Esophagus muscularis mucosa (tissue), 4 donors: ENCODE measurements at regions not wholly inside any gene's neighbourhood (a gene's known extent, or its start where the extent isn't known, plus 50 kb on each side); places are given as distances from the start of the nearest gene placed in this dataset.

ENCODE experiments used
- DNase-seq: peaks from one replicate; pipeline ENCODE4 v3.0.0-alpha.2; 2017; ENCODE audit errors: extremely low spot score
- H3K27ac ChIP-seq, 4 donors: fragments of 200-600 bp; sonication (generic); replicated peaks in 1 of 4; 1 replicate in 3 of 4; 2 replicates in 1 of 4; pipeline ENCODE4 v1.5.1; 2016 to 2019; ENCODE audit warnings: mild to moderate bottlenecking in 1 of 4
- H3K27me3 ChIP-seq, 4 donors: fragments of 200-600 bp; sonication (generic); one replicate each; pipeline versions ENCODE4 v1.5.1 to v1.6.0; 2016 to 2019
- H3K36me3 ChIP-seq, 4 donors: fragments of 200-600 bp; sonication (generic); one replicate each; pipeline ENCODE4 v1.5.1; 2016 to 2019
- H3K4me1 ChIP-seq, 4 donors: fragments of 200-600 bp; sonication (generic); one replicate each; pipeline ENCODE4 v1.5.1; 2016 to 2019
- H3K4me3 ChIP-seq, 4 donors: fragments of 200-600 bp; sonication (generic); 1 replicate in 2 of 4; 2 replicates in 2 of 4; pipeline ENCODE4 v1.5.1; 2016 to 2019; ENCODE audit warnings: mild to moderate bottlenecking in 4 of 4, moderate library complexity in 1 of 4
- H3K9me3 ChIP-seq, 4 donors: fragments of 200-600 bp; sonication (generic); 1 replicate in 3 of 4; 2 replicates in 1 of 4; pipeline ENCODE4 v1.5.1; 2016 to 2019
- CTCF ChIP-seq, 3 experiments: fragments of 200-600 bp in 2 of 3; fragments of 450-650 bp in 1 of 3; sonication (generic) in 2 of 3; IDR thresholded peaks; one replicate each; pipeline ENCODE4 v1.5.1; 2017 to 2019; ENCODE audit warnings: antibody characterized with exemption in 3 of 3, mild to moderate bottlenecking in 2 of 3, moderate library complexity in 1 of 3
- EP300 ChIP-seq: sonication (generic); formaldehyde crosslinking; IDR thresholded peaks from one replicate; pipeline ENCODE4 v1.6.1; 2017; ENCODE audit warnings: antibody characterized with exemption
- POLR2A ChIP-seq: fragments of 450-650 bp; IDR thresholded peaks from one replicate; pipeline ENCODE4 v1.6.1; 2017; ENCODE audit warnings: antibody characterized with exemption, moderate library complexity, mild to moderate bottlenecking, low read depth
- POLR2AphosphoS5 ChIP-seq, 2 donors: sonication (generic); formaldehyde crosslinking; IDR thresholded peaks; one replicate each; pipeline ENCODE4 v1.6.1; 2017; ENCODE audit warnings: antibody characterized with exemption in 2 of 2
- WGBS: methylation state at CpG from one replicate; pipeline ENCODE4 v1.1.5; 2018; 5-methylcytosine and 5-hydroxymethylcytosine counted together
- intact Hi-C: fragments of 100-400 bp; cut with DNase I; formaldehyde crosslinking; loops from one replicate; pipeline ENCODE4 v1.15.1; 2023
- small RNA-seq, 3 donors: library from RNA; depleted of rRNA; stranded (forward); fragments of <200 nt; gene quantifications; one replicate each; pipeline ENCODE3, GENCODE V24; 2016

GRCh38 chr9:93387791-93388190 is 63.7 kb upstream of the FAM120A start:
- no peak overlapping the region for H3K27ac ChIP-seq
- no peak for TF ChIP-seq POLR2A
- no peak for TF ChIP-seq EP300
- TF ChIP-seq POLR2AphosphoS5 (IDR thresholded peaks at IDR 0.05): no peak
- no peak for TF ChIP-seq CTCF (IDR thresholded peaks at IDR 0.05)
- intact Hi-C loops: no loop called here

GRCh38 chr9:93390953-93391515 is 60.5 kb upstream of the FAM120A start:
- DNase-seq: no peak
- Histone ChIP-seq H3K27me3 (no peaks in the 10 kb centered on the region), H3K9me3 (no peaks in the 10 kb centered on the region), H3K36me3 (no peaks in the 10 kb centered on the region), H3K27ac (no peak overlapping the region), H3K4me1 (no peaks in the 10 kb centered on the region), H3K4me3 (no peak overlapping the region)
- TF ChIP-seq EP300 (no peak), POLR2A (no peak), CTCF (IDR thresholded peaks at IDR 0.05) (no peak), POLR2AphosphoS5 (IDR thresholded peaks at IDR 0.05) (no peak)
- 84% methylated on average over 9 of the region's 9 CpGs for WGBS
- intact Hi-C loops: no loop called here

More at GRCh38 chr9:93387791-93388190, 63.7 kb upstream of the FAM120A start:
- Histone ChIP-seq H3K36me3 (no peaks in the 10 kb centered on the region), H3K9me3 (no peaks in the 10 kb centered on the region), H3K4me1 (no peaks in the 10 kb centered on the region), H3K27me3 (no peaks in the 10 kb centered on the region), H3K4me3 (no peak overlapping the region)
- no peak for DNase-seq
- 75% methylated on average over 7 of the region's 7 CpGs for WGBS

GRCh38 chr9:93391898-93392297 is 59.6 kb upstream of the FAM120A start:
- intact Hi-C loops: no loop called here
- Histone ChIP-seq H3K27me3 (no peaks in the 10 kb centered on the region), H3K4me3 (no peak overlapping the region), H3K4me1 (no peaks in the 10 kb centered on the region), H3K9me3 (no peaks in the 10 kb centered on the region), H3K27ac (no peak overlapping the region), H3K36me3 (no peaks in the 10 kb centered on the region)
- TF ChIP-seq POLR2AphosphoS5 (IDR thresholded peaks at IDR 0.05): no peak
- no peak for TF ChIP-seq POLR2A
- no peak for TF ChIP-seq CTCF (IDR thresholded peaks at IDR 0.05)
- WGBS: 100% methylated on average over 5 of the region's 6 CpGs
- no peak for DNase-seq

- no peaks in the 10 kb centered on the region for H3K9me3 ChIP-seq
Observed at GRCh38 chr9:93392974-93393373, 58.5 kb upstream of the FAM120A start.

More at GRCh38 chr9:93392974-93393373, 58.5 kb upstream of the FAM120A start:
- intact Hi-C loops: no loop called here
- 90% methylated on average over 9 of the region's 10 CpGs for WGBS
- no peak overlapping the region for H3K27ac ChIP-seq
- no peaks in the 10 kb centered on the region for H3K4me1 ChIP-seq
- no peak overlapping the region for H3K4me3 ChIP-seq
- H3K27me3 ChIP-seq: no peaks in the 10 kb centered on the region
- no peak for DNase-seq
- no peak for TF ChIP-seq EP300
- TF ChIP-seq POLR2AphosphoS5 (IDR thresholded peaks at IDR 0.05): no peak
- TF ChIP-seq POLR2A: no peak
- TF ChIP-seq CTCF (IDR thresholded peaks at IDR 0.05): no peak
- H3K36me3 ChIP-seq: no peaks in the 10 kb centered on the region

Small RNA genes in the stretch of these regions (small RNA-seq; reads per million reads assigned to genes)
- 0 reads per million in 3 donors for gene RNU6-829P
